LHCN-M2 (cell line): ENCODE measurements at regions not wholly inside any gene's neighbourhood (a gene's known extent, or its start where the extent isn't known, plus 50 kb on each side); places are given as distances from the start of the nearest gene placed in this dataset.
"Not testable (repeated sequence)": the region's sequence is repeated elsewhere in the genome, so short reads cannot be mapped to it uniquely, and the experiment has no call there.

ENCODE experiments used
- DNase-seq: peaks from one replicate; pipeline ENCODE4 v3.0.0-alpha.2; 2012; ENCODE audit warnings: low read depth

- no peak for DNase-seq
Observed at GRCh38 chr12:20030826-20031225, 337.5 kb upstream of the PDE3A start.

GRCh38 chr12:20039562-20039961, 328.8 kb upstream of the PDE3A start:
- DNase-seq = no peak

- DNase-seq = no peak
Observed at GRCh38 chr12:20040184-20040583, 328.2 kb upstream of the PDE3A start.

- peak; percentile 35 for DNase-seq
Observed at GRCh38 chr12:20040831-20041230, 327.5 kb upstream of the PDE3A start.

GRCh38 chr12:20044351-20044750, 324.0 kb upstream of the PDE3A start:
- DNase-seq = no peak

- DNase-seq = peak; percentile 23
Observed at GRCh38 chr12:20044846-20045245, 323.5 kb upstream of the PDE3A start.

- no peak for DNase-seq
Observed at GRCh38 chr12:20047901-20048300, 320.4 kb upstream of the PDE3A start.

GRCh38 chr12:20050221-20050620, 318.1 kb upstream of the PDE3A start:
- DNase-seq = no peak

GRCh38 chr12:20053782-20054181, 314.6 kb upstream of the PDE3A start:
- DNase-seq = no peak

GRCh38 chr12:20055856-20056255, 312.5 kb upstream of the PDE3A start:
- DNase-seq = no peak

- no peak for DNase-seq
Observed at GRCh38 chr12:20057398-20057797, 310.9 kb upstream of the PDE3A start.

GRCh38 chr12:20063116-20063515, 305.2 kb upstream of the PDE3A start:
- no peak for DNase-seq

- DNase-seq = no peak
Observed at GRCh38 chr12:20077618-20078017, 290.7 kb upstream of the PDE3A start.

GRCh38 chr12:20089077-20089476, 279.3 kb upstream of the PDE3A start:
- DNase-seq = no peak

GRCh38 chr12:20093190-20093810, 275.0 kb upstream of the PDE3A start:
- not testable (repeated sequence) for DNase-seq

GRCh38 chr12:20096430-20096829, 271.9 kb upstream of the PDE3A start:
- DNase-seq = no peak

GRCh38 chr12:20097626-20098025, 270.7 kb upstream of the PDE3A start:
- DNase-seq = peak; percentile 26

- no peak for DNase-seq
Observed at GRCh38 chr12:20099395-20100183, 268.7 kb upstream of the PDE3A start.

- DNase-seq = no peak
Observed at GRCh38 chr12:20101046-20101445, 267.3 kb upstream of the PDE3A start.

GRCh38 chr12:20105943-20106342, 262.4 kb upstream of the PDE3A start:
- no peak for DNase-seq

GRCh38 chr12:20109676-20110075, 258.7 kb upstream of the PDE3A start:
- no peak for DNase-seq

GRCh38 chr12:20115371-20115770, 253.0 kb upstream of the PDE3A start:
- DNase-seq = not testable (repeated sequence)
